ENCODE measurements at regions not wholly inside any gene's neighbourhood (a gene's known extent, or its start where the extent isn't known, plus 50 kb on each side); places are given as distances from the start of the nearest gene placed in this dataset.

GRCh38 chr11:116459185-116460045 is 313.4 kb downstream of the BUD13 start:
- Histone ChIP-seq H3K27ac (no peak overlapping the region), H3K4me1 (no peaks in the 10 kb centered on the region), H3K9me3 (no peaks in the 10 kb centered on the region), H3K36me3 (ENCODE audit: insufficient read depth in 1 of 2, low read depth in 1 of 2) (no peaks in the 10 kb centered on the region), H3K4me3 (no peak overlapping the region), H3K27me3 (ENCODE audit: insufficient read depth in 3 of 3, low read length in 2 of 3) (no peaks in the 10 kb centered on the region)
- 33 to 43% (median 38%) methylated on average over 13 of the region's 13 CpGs for WGBS, 3 donors
- TF ChIP-seq CTCF (IDR thresholded peaks at IDR 0.05) = no peak
- DNase-seq (no peak), ATAC-seq (no peak)
- intact Hi-C loops (cut with DNase I) = no loop called here

GRCh38 chr11:116458546-116458945 is 314.2 kb downstream of the BUD13 start:
- Histone ChIP-seq H3K9me3 (no peaks in the 10 kb centered on the region), H3K4me1 (no peaks in the 10 kb centered on the region), H3K27me3 (ENCODE audit: insufficient read depth in 3 of 3, low read length in 2 of 3) (no peaks in the 10 kb centered on the region), H3K4me3 (no peak overlapping the region), H3K36me3 (ENCODE audit: insufficient read depth in 1 of 2, low read depth in 1 of 2) (no peaks in the 10 kb centered on the region), H3K27ac (no peak overlapping the region)
- WGBS, 3 donors = 78 to 86% (median 78%) methylated on average over 4 of the region's 4 CpGs
- no peak for TF ChIP-seq CTCF (IDR thresholded peaks at IDR 0.05)
- intact Hi-C loops (cut with DNase I) = no loop called here
- DNase-seq (no peak), ATAC-seq (no peak)

GRCh38 chr11:116457336-116458007 is 315.3 kb downstream of the BUD13 start:
- ATAC-seq (no peak), DNase-seq (no peak)
- H3K9me3 ChIP-seq = no peaks in the 10 kb centered on the region
- no peaks in the 10 kb centered on the region for H3K27me3 ChIP-seq (ENCODE audit: insufficient read depth in 3 of 3, low read length in 2 of 3)
- intact Hi-C loops (cut with DNase I) = no loop called here
- TF ChIP-seq CTCF (IDR thresholded peaks at IDR 0.05) = no peak
- no peaks in the 10 kb centered on the region for H3K4me1 ChIP-seq
- 80 to 90% (median 82%) methylated on average over 10 of the region's 10 CpGs for WGBS, 3 donors
- H3K36me3 ChIP-seq (ENCODE audit: insufficient read depth in 1 of 2, low read depth in 1 of 2) = no peaks in the 10 kb centered on the region
- no peak overlapping the region for H3K4me3 ChIP-seq
- H3K27ac ChIP-seq = no peak overlapping the region

GRCh38 chr11:116454951-116455350 is 317.8 kb downstream of the BUD13 start:
- Histone ChIP-seq H3K27me3 (ENCODE audit: insufficient read depth in 3 of 3, low read length in 2 of 3) (no peaks in the 10 kb centered on the region), H3K36me3 (ENCODE audit: insufficient read depth in 1 of 2, low read depth in 1 of 2) (no peaks in the 10 kb centered on the region), H3K27ac (no peak overlapping the region), H3K9me3 (no peaks in the 10 kb centered on the region), H3K4me3 (no peak overlapping the region), H3K4me1 (no peaks in the 10 kb centered on the region)
- ATAC-seq (no peak), DNase-seq (no peak)
- WGBS, 3 donors = 74 to 94% (median 91%) methylated on average over 1 of the region's 1 CpG
- intact Hi-C loops (cut with DNase I) = loop anchor here (1.0 to 5.0 kb wide), 4 partner anchors 186 to 237 kb away; no protein-coding TSS in a partner anchor
- TF ChIP-seq CTCF (IDR thresholded peaks at IDR 0.05) = no peak
